Uterus (tissue), 3 donors: ENCODE measurements at regions not wholly inside any gene's neighbourhood (a gene's known extent, or its start where the extent isn't known, plus 50 kb on each side); places are given as distances from the start of the nearest gene placed in this dataset.

Experiments
- DNase-seq, 2 donors: peaks; one replicate each; pipeline ENCODE4 v3.0.0-alpha.2; 2019 to 2020
- H3K27ac ChIP-seq, 2 donors: fragments of 200-600 bp; sonication (generic); 1 replicate in 1 of 2; 2 replicates in 1 of 2; pipeline ENCODE4 v1.5.1; 2016 to 2018
- H3K27me3 ChIP-seq, 2 donors: fragments of 200-600 bp; sonication (generic); one replicate each; pipeline ENCODE4 v1.5.1; 2018 to 2019; ENCODE audit warnings: control low read depth in 1 of 2
- H3K36me3 ChIP-seq, 2 donors: fragments of 200-600 bp; sonication (generic); one replicate each; pipeline ENCODE4 v1.5.1; 2019; ENCODE audit warnings: control low read depth in 1 of 2
- H3K4me1 ChIP-seq, 2 donors: fragments of 200-600 bp; sonication (generic); one replicate each; pipeline ENCODE4 v1.5.1; 2018 to 2019; ENCODE audit warnings: control low read depth in 1 of 2
- H3K4me3 ChIP-seq, 2 donors: fragments of 200-600 bp; sonication (generic); 1 replicate in 1 of 2; 2 replicates in 1 of 2; pipeline ENCODE4 v1.5.1; 2018 to 2019; ENCODE audit warnings: mild to moderate bottlenecking in 1 of 2
- H3K9me3 ChIP-seq, 2 donors: fragments of 200-600 bp; sonication (generic); one replicate each; pipeline ENCODE4 v1.5.1; 2019; ENCODE audit warnings: control low read depth in 1 of 2
- POLR2A ChIP-seq, 2 donors: fragments of 450-650 bp; IDR thresholded peaks; one replicate each; pipeline ENCODE4 v1.6.1; 2016; ENCODE audit warnings: antibody characterized with exemption in 2 of 2, mild to moderate bottlenecking in 1 of 2, moderate library complexity in 1 of 2
- intact Hi-C: fragments of 100-400 bp; cut with DNase I; formaldehyde crosslinking; loops from one replicate; pipeline ENCODE4 v1.15.1; 2023; ENCODE audit warnings: low total_unique reads
- TF ChIP-seq, protein P1 (sequence below), 4 experiments: fragments of 200-600 bp in 2 of 4; fragments of 450-650 bp in 2 of 4; sonication (generic) in 2 of 4; IDR thresholded peaks; one replicate each; pipeline ENCODE4 v1.5.1; 2016 to 2019; ENCODE audit warnings: antibody characterized with exemption in 4 of 4, mild to moderate bottlenecking in 2 of 4, moderate library complexity in 1 of 4
- donor health status: DM: yes; HTN: yes; CAD: no.

DNA sequence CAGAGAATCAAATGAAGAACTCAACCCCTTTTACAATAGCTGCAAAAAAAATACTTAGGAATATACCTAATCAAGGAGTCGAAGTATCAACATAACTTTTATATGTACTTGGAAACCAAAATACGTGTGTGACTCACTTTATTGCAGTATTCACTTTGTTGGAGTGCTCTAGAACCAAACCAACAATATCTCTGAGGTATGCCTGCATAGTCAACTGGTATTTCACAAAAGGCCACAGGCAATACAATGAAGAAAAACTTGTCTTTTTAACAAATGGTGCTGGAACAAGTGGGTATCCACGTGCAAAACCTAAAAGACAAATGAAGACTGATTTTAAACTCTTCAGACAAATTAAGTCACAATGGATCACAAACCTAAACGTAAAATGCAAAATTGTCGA, 385.7 kb downstream of the TLE1 start:
- intact Hi-C loops = no loop called here
- no peak for DNase-seq
- peaks cover 4 to 7% of the 10 kb centered on the region in 2 donors for H3K9me3 ChIP-seq
- no peaks in the 10 kb centered on the region for H3K36me3 ChIP-seq
- TF ChIP-seq, protein P1, sequence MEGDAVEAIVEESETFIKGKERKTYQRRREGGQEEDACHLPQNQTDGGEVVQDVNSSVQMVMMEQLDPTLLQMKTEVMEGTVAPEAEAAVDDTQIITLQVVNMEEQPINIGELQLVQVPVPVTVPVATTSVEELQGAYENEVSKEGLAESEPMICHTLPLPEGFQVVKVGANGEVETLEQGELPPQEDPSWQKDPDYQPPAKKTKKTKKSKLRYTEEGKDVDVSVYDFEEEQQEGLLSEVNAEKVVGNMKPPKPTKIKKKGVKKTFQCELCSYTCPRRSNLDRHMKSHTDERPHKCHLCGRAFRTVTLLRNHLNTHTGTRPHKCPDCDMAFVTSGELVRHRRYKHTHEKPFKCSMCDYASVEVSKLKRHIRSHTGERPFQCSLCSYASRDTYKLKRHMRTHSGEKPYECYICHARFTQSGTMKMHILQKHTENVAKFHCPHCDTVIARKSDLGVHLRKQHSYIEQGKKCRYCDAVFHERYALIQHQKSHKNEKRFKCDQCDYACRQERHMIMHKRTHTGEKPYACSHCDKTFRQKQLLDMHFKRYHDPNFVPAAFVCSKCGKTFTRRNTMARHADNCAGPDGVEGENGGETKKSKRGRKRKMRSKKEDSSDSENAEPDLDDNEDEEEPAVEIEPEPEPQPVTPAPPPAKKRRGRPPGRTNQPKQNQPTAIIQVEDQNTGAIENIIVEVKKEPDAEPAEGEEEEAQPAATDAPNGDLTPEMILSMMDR (IDR thresholded peaks at IDR 0.05) = no peak
- no peak for TF ChIP-seq POLR2A (IDR thresholded peaks at IDR 0.05)
- no peak overlapping the region for H3K27ac ChIP-seq
- H3K4me3 ChIP-seq = no peak overlapping the region
- H3K4me1 ChIP-seq = no peaks in the 10 kb centered on the region
- no peaks in the 10 kb centered on the region for H3K27me3 ChIP-seq

DNA sequence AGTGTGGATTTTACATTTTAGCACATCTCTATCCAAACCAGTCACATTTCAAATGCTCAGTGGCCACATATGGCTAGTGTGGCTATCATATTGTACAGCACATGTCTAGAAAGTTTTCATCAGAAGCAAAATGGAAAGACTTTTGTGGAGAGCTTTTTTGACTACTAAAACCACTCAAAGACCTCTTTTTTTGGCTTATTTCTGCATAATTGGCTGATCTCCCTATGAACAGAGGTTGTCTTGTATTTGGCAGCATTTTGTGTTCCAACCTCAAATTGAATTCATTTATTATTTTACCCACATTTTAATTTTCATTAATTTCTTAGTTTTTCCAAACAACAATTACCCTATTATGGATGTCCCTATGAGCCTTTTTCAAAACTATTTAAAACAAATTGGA, 395.7 kb downstream of the TLE1 start:
- Histone ChIP-seq H3K27ac (no peak overlapping the region), H3K9me3 (peaks cover 0 to under 1% of the 10 kb centered on the region in 2 donors), H3K4me3 (no peak overlapping the region), H3K4me1 (no peaks in the 10 kb centered on the region), H3K27me3 (no peaks in the 10 kb centered on the region), H3K36me3 (no peaks in the 10 kb centered on the region)
- TF ChIP-seq, protein P1 (IDR thresholded peaks at IDR 0.05) = no peak
- DNase-seq = no peak
- intact Hi-C loops = no loop called here

DNA sequence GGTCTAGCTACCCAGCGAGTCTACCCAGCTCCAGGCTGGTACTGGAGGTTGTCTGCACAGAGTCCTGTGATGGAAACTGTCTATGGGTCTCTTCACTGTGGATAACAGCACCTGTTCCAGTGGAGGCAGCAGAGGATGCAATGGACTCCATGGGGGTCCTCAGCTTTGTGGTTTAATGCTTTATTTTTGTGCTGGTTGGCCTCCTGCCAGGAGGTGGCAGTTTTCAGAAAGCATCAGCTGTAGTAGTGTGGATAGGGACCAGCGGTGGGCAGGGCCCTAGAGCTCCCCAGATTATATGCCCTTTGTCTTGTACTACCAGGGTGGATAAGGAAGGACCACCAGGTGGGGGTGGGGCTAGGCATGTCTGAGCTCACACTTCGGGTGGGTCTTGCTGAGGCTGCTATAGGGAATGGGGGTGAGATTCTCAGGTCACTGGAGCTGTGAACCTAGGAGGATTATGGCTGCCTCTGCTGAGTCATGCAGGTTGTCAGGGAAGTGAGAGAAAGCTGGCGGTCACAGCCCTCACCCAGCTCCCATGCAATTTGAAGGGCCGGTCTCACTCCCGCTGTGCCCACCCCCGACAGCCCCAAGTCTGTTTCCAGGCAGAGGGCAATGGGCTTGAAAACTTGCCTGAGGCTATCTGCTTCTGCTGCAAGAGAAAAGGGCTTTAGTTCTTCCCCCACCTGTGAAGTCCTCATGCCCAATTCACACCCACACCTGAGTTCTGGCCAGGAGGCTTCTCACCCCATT, 397.1 kb downstream of the TLE1 start:
- no peaks in the 10 kb centered on the region for H3K4me1 ChIP-seq
- TF ChIP-seq POLR2A (IDR thresholded peaks at IDR 0.05) = no peak
- TF ChIP-seq, protein P1 (IDR thresholded peaks at IDR 0.05) = no peak
- H3K36me3 ChIP-seq = no peaks in the 10 kb centered on the region
- no peak overlapping the region for H3K4me3 ChIP-seq
- no peak for DNase-seq
- intact Hi-C loops = no loop called here
- no peak overlapping the region for H3K27ac ChIP-seq
- H3K9me3 ChIP-seq = peaks cover 0 to 3% of the 10 kb centered on the region in 2 donors
- no peaks in the 10 kb centered on the region for H3K27me3 ChIP-seq

- intact Hi-C loops = no loop called here
- Histone ChIP-seq H3K4me3 (no peak overlapping the region), H3K4me1 (no peaks in the 10 kb centered on the region), H3K9me3 (peaks cover 0 to 3% of the 10 kb centered on the region in 2 donors), H3K27me3 (no peaks in the 10 kb centered on the region), H3K27ac (no peak overlapping the region), H3K36me3 (no peaks in the 10 kb centered on the region)
- DNase-seq = no peak
- TF ChIP-seq, protein P1 (IDR thresholded peaks at IDR 0.05) = no peak
- no peak for TF ChIP-seq POLR2A (IDR thresholded peaks at IDR 0.05)
Measured at GRCh38 chr9:81289622-81290021, 399.7 kb downstream of the TLE1 start.

DNA sequence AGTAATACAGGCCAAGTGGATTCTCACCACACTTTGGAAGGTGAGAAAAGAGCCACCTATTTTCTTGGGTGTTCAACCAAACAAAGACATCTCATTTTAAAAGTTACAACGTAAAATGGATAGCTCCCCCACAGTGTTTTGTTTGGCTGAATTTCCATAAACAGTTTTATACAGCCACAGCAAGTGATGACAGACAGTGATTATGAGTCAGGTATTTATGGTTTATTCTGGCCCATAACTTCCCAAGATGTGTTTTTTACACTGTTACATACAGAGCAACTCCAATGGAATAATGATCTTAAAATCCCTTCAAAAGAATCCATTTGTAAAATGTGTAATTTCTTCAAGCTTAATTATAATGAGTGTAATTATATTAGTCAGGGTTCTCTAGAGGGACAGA, 421.3 kb downstream of the TLE1 start:
- intact Hi-C loops = no loop called here
- DNase-seq = no peak
- no peak overlapping the region for H3K27ac ChIP-seq
- no peaks in the 10 kb centered on the region for H3K36me3 ChIP-seq
- H3K4me1 ChIP-seq = no peaks in the 10 kb centered on the region
- no peaks in the 10 kb centered on the region for H3K9me3 ChIP-seq
- no peaks in the 10 kb centered on the region for H3K27me3 ChIP-seq
- TF ChIP-seq POLR2A (IDR thresholded peaks at IDR 0.05) = no peak
- TF ChIP-seq, protein P1 (IDR thresholded peaks at IDR 0.05) = no peak
- H3K4me3 ChIP-seq = no peak overlapping the region
